ENCODE measurements at regions not wholly inside any gene's neighbourhood (a gene's known extent, or its start where the extent isn't known, plus 50 kb on each side); places are given as distances from the start of the nearest gene placed in this dataset.

- no peak for TF ChIP-seq GATA3 (IDR thresholded peaks at IDR 0.05; ENCODE audit: low read depth, low read length)
- TF ChIP-seq GATA2 (IDR thresholded peaks at IDR 0.05; ENCODE audit: low read depth, low read length): no peak
Measured at GRCh38 chr10:9160275-9160674, 1105.8 kb downstream of the GATA3 start.

- TF ChIP-seq GATA2 (IDR thresholded peaks at IDR 0.05; ENCODE audit: low read depth, low read length) (no peak), GATA3 (IDR thresholded peaks at IDR 0.05; ENCODE audit: low read depth, low read length) (no peak)
Measured at GRCh38 chr10:9163699-9164098, 1109.2 kb downstream of the GATA3 start.

- TF ChIP-seq GATA2 (IDR thresholded peaks at IDR 0.05; ENCODE audit: low read depth, low read length): no peak
- TF ChIP-seq GATA3 (IDR thresholded peaks at IDR 0.05; ENCODE audit: low read depth, low read length): no peak
Measured at GRCh38 chr10:9166770-9167169, 1112.3 kb downstream of the GATA3 start.

GRCh38 chr10:9172276-9172675 is 1117.8 kb downstream of the GATA3 start:
- TF ChIP-seq GATA3 (IDR thresholded peaks at IDR 0.05; ENCODE audit: low read depth, low read length): no peak
- no peak for TF ChIP-seq GATA2 (IDR thresholded peaks at IDR 0.05; ENCODE audit: low read depth, low read length)

- TF ChIP-seq GATA3 (IDR thresholded peaks at IDR 0.05; ENCODE audit: low read depth, low read length) (no peak), GATA2 (IDR thresholded peaks at IDR 0.05; ENCODE audit: low read depth, low read length) (no peak)
Measured at GRCh38 chr10:9175200-9175599, 1120.7 kb downstream of the GATA3 start.

- TF ChIP-seq GATA3 (IDR thresholded peaks at IDR 0.05; ENCODE audit: low read depth, low read length) (no peak), GATA2 (IDR thresholded peaks at IDR 0.05; ENCODE audit: low read depth, low read length) (no peak)
Measured at GRCh38 chr10:9188022-9188810, 1133.7 kb downstream of the GATA3 start.

- TF ChIP-seq GATA3 (IDR thresholded peaks at IDR 0.05; ENCODE audit: low read depth, low read length) (no peak), GATA2 (IDR thresholded peaks at IDR 0.05; ENCODE audit: low read depth, low read length) (no peak)
Measured at GRCh38 chr10:9189448-9189847, 1135.0 kb downstream of the GATA3 start.

- TF ChIP-seq GATA3 (IDR thresholded peaks at IDR 0.05; ENCODE audit: low read depth, low read length): no peak
- TF ChIP-seq GATA2 (IDR thresholded peaks at IDR 0.05; ENCODE audit: low read depth, low read length): no peak
Measured at GRCh38 chr10:9193120-9193519, 1138.6 kb downstream of the GATA3 start.

- TF ChIP-seq GATA3 (IDR thresholded peaks at IDR 0.05; ENCODE audit: low read depth, low read length) (no peak), GATA2 (IDR thresholded peaks at IDR 0.05; ENCODE audit: low read depth, low read length) (no peak)
Measured at GRCh38 chr10:9195385-9195784, 1140.9 kb downstream of the GATA3 start.

- TF ChIP-seq GATA2 (IDR thresholded peaks at IDR 0.05; ENCODE audit: low read depth, low read length) (no peak), GATA3 (IDR thresholded peaks at IDR 0.05; ENCODE audit: low read depth, low read length) (no peak)
Measured at GRCh38 chr10:9198611-9199010, 1144.1 kb downstream of the GATA3 start.

- TF ChIP-seq GATA3 (IDR thresholded peaks at IDR 0.05; ENCODE audit: low read depth, low read length): no peak
- no peak for TF ChIP-seq GATA2 (IDR thresholded peaks at IDR 0.05; ENCODE audit: low read depth, low read length)
Measured at GRCh38 chr10:9205558-9205957, 1151.1 kb downstream of the GATA3 start.

- TF ChIP-seq GATA3 (IDR thresholded peaks at IDR 0.05; ENCODE audit: low read depth, low read length): no peak
- TF ChIP-seq GATA2 (IDR thresholded peaks at IDR 0.05; ENCODE audit: low read depth, low read length): no peak
Measured at GRCh38 chr10:9209105-9209798, 1154.8 kb downstream of the GATA3 start.

GRCh38 chr10:9211228-9211627 is 1156.7 kb downstream of the GATA3 start:
- no peak for TF ChIP-seq GATA2 (IDR thresholded peaks at IDR 0.05; ENCODE audit: low read depth, low read length)
- no peak for TF ChIP-seq GATA3 (IDR thresholded peaks at IDR 0.05; ENCODE audit: low read depth, low read length)

- TF ChIP-seq GATA3 (IDR thresholded peaks at IDR 0.05; ENCODE audit: low read depth, low read length) (no peak), GATA2 (IDR thresholded peaks at IDR 0.05; ENCODE audit: low read depth, low read length) (no peak)
Measured at GRCh38 chr10:9214618-9215017, 1160.1 kb downstream of the GATA3 start.

- no peak for TF ChIP-seq GATA2 (IDR thresholded peaks at IDR 0.05; ENCODE audit: low read depth, low read length)
- no peak for TF ChIP-seq GATA3 (IDR thresholded peaks at IDR 0.05; ENCODE audit: low read depth, low read length)
Measured at GRCh38 chr10:9215121-9215520, 1160.6 kb downstream of the GATA3 start.

Measured in SH-SY5Y (cell line).